Neural cell (in vitro differentiated cells): ENCODE measurements at regions not wholly inside any gene's neighbourhood (a gene's known extent, or its start where the extent isn't known, plus 50 kb on each side); places are given as distances from the start of the nearest gene placed in this dataset.

Source experiments
- H2AFZ ChIP-seq: fragments of 200-600, 300-800 bp; sonication (generic), shearing (Covaris generic); 2 replicates; pipeline ENCODE4 v1.6.0; 2014; ENCODE audit warnings: low read depth, mild to moderate bottlenecking, antibody characterized with exemption, low read length, moderate library complexity
- H3F3A ChIP-seq: fragments of 200-600 bp; shearing (Covaris generic); 2 replicates; pipeline ENCODE4 v1.6.1; 2016; ENCODE audit warnings: mild to moderate bottlenecking, moderate library complexity, mixed read lengths, antibody characterized with exemption, low read length; ENCODE audit not compliant: insufficient read depth, poor library complexity, severe bottlenecking
- H3K27ac ChIP-seq: fragments of 200-600, 300-800 bp; sonication (generic), shearing (Covaris generic); 2 replicates; pipeline ENCODE4 v1.5.1; 2014; ENCODE audit warnings: mild to moderate bottlenecking, low read length, moderate library complexity
- H3K27me3 ChIP-seq: fragments of 300-800, 200-600 bp; sonication (generic), shearing (Covaris generic); 2 replicates; pipeline ENCODE4 v1.6.0; 2014; ENCODE audit warnings: mild to moderate bottlenecking, low read depth, low read length, moderate library complexity; ENCODE audit not compliant: insufficient read depth
- H3K36me3 ChIP-seq: fragments of 300-800, 200-600 bp; sonication (generic), shearing (Covaris generic); 2 replicates; pipeline ENCODE4 v1.5.1; 2014; ENCODE audit warnings: mild to moderate bottlenecking, antibody characterized with exemption, low read length, moderate library complexity; ENCODE audit not compliant: insufficient read depth
- H3K4me2 ChIP-seq: fragments of 300-800, 200-600 bp; sonication (generic), shearing (Covaris generic); 2 replicates; pipeline ENCODE4 v1.6.0; 2014; ENCODE audit warnings: mild to moderate bottlenecking, low read length
- H3K4me3 ChIP-seq: fragments of 300-800, 200-600 bp; sonication (generic), shearing (Covaris generic); 2 replicates; pipeline ENCODE4 v1.5.1; 2014; ENCODE audit warnings: mild to moderate bottlenecking, low read length, moderate library complexity
- H3K79me2 ChIP-seq: fragments of 200-600 bp; shearing (Covaris generic); replicated peaks from 2 replicates; pipeline ENCODE4 v1.6.0; 2014; ENCODE audit warnings: mild to moderate bottlenecking, low read length, moderate library complexity; ENCODE audit not compliant: insufficient read depth
- H3K9ac ChIP-seq: fragments of 300-800, 200-600 bp; sonication (generic), shearing (Covaris generic); 2 replicates; pipeline ENCODE4 v1.6.1; 2016; ENCODE audit warnings: mild to moderate bottlenecking, low read length, mixed read lengths
- H3K9me2 ChIP-seq: fragments of 200-600 bp; shearing (Covaris generic); 2 replicates; pipeline ENCODE4 v1.6.1; 2016; ENCODE audit warnings: mild to moderate bottlenecking, low read length, mixed read lengths; ENCODE audit not compliant: insufficient read depth
- H3K9me3 ChIP-seq: fragments of 200-600, 300-800 bp; sonication (generic), shearing (Covaris generic); 2 replicates; pipeline ENCODE4 v1.6.1; 2016; ENCODE audit warnings: mild to moderate bottlenecking, mixed run types, low read length, moderate library complexity, mixed read lengths
- H4K20me1 ChIP-seq: fragments of 200-600 bp; shearing (Covaris generic); 2 replicates; pipeline ENCODE4 v1.6.1; 2016; ENCODE audit warnings: mild to moderate bottlenecking, mixed run types; ENCODE audit not compliant: insufficient read depth
- CTCF ChIP-seq: fragments of 450-650 bp; IDR thresholded peaks from 2 replicates; pipeline ENCODE4 v1.5.1; 2014; ENCODE audit warnings: antibody characterized with exemption, mild to moderate bottlenecking, moderate library complexity; ENCODE audit not compliant: poor library complexity, severe bottlenecking
- EP300 ChIP-seq: fragments of 450-650 bp; conservative IDR thresholded peaks from 2 replicates; pipeline ENCODE4 v1.6.1; 2014; ENCODE audit warnings: antibody characterized with exemption, mild to moderate bottlenecking, moderate library complexity; ENCODE audit not compliant: poor library complexity, severe bottlenecking
- EZH2 ChIP-seq: fragments of 200-600, 300-800 bp; shearing (Covaris generic), sonication (generic); IDR thresholded peaks from 2 replicates; pipeline ENCODE4 v1.6.1; 2014; ENCODE audit warnings: antibody characterized with exemption, low read length, borderline replicate concordance, mild to moderate bottlenecking; ENCODE audit not compliant: insufficient read depth, poor library complexity, severe bottlenecking
- MXI1 ChIP-seq: fragments of 450-650 bp; conservative IDR thresholded peaks from 2 replicates; pipeline ENCODE4 v1.6.1; 2014; ENCODE audit warnings: antibody characterized with exemption, mild to moderate bottlenecking; ENCODE audit not compliant: poor library complexity, severe bottlenecking
- POLR2AphosphoS5 ChIP-seq: IDR thresholded peaks from 2 replicates; pipeline ENCODE4 v1.6.1; 2012
- RAD21 ChIP-seq: fragments of 450-650 bp; conservative IDR thresholded peaks from 2 replicates; pipeline ENCODE4 v1.6.1; 2014; ENCODE audit warnings: antibody characterized with exemption, mild to moderate bottlenecking, moderate library complexity
- SMC3 ChIP-seq: fragments of 450-650 bp; conservative IDR thresholded peaks from 2 replicates; pipeline ENCODE4 v1.6.1; 2014; ENCODE audit warnings: antibody characterized with exemption, mild to moderate bottlenecking, moderate library complexity; ENCODE audit not compliant: poor library complexity
- TAF1 ChIP-seq: IDR thresholded peaks from 2 replicates; pipeline ENCODE4 v1.6.1; 2012; ENCODE audit warnings: low read depth
- TF ChIP-seq, protein P1 (sequence below): IDR thresholded peaks from 2 replicates; pipeline ENCODE4 v1.6.1; 2012; ENCODE audit warnings: borderline replicate concordance

DNA sequence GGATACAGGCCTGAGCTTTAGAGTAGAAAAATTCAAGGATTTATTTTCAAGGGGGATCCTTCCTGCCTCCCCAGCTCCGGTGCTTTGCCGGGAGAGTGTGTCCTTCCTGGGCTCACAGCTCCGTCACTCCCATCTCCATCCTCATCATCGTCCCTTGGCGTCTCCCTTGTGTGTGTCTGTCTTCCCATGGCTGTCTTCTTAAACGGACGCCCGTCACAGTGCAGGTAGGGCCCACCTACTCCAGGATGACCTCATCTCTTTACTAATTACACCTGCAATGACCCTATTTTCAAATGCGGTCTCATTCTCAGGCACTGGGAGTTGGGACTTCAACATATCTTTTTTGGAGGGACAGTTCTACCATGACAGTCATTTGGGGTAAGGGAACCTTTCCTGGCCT, 320.3 kb upstream of the C1orf174 start:
- Histone ChIP-seq H3K79me2 (no peaks in the 10 kb centered on the region), H3K27ac (no peak overlapping the region), H3K27me3 (no peaks in the 10 kb centered on the region), H3K9ac (no peak overlapping the region), H2AFZ (no peak overlapping the region), H3F3A (no peaks in the 10 kb centered on the region), H3K36me3 (no peaks in the 10 kb centered on the region), H3K4me2 (no peak overlapping the region), H4K20me1 (no peaks in the 10 kb centered on the region), H3K9me2 (no peaks in the 10 kb centered on the region), H3K4me3 (no peak overlapping the region), H3K9me3 (no peaks in the 10 kb centered on the region)
- TF ChIP-seq POLR2AphosphoS5, result no peak
- TF ChIP-seq, protein P1, sequence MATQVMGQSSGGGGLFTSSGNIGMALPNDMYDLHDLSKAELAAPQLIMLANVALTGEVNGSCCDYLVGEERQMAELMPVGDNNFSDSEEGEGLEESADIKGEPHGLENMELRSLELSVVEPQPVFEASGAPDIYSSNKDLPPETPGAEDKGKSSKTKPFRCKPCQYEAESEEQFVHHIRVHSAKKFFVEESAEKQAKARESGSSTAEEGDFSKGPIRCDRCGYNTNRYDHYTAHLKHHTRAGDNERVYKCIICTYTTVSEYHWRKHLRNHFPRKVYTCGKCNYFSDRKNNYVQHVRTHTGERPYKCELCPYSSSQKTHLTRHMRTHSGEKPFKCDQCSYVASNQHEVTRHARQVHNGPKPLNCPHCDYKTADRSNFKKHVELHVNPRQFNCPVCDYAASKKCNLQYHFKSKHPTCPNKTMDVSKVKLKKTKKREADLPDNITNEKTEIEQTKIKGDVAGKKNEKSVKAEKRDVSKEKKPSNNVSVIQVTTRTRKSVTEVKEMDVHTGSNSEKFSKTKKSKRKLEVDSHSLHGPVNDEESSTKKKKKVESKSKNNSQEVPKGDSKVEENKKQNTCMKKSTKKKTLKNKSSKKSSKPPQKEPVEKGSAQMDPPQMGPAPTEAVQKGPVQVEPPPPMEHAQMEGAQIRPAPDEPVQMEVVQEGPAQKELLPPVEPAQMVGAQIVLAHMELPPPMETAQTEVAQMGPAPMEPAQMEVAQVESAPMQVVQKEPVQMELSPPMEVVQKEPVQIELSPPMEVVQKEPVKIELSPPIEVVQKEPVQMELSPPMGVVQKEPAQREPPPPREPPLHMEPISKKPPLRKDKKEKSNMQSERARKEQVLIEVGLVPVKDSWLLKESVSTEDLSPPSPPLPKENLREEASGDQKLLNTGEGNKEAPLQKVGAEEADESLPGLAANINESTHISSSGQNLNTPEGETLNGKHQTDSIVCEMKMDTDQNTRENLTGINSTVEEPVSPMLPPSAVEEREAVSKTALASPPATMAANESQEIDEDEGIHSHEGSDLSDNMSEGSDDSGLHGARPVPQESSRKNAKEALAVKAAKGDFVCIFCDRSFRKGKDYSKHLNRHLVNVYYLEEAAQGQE, result no peak
- no peak for TF ChIP-seq TAF1
- no peak for TF ChIP-seq SMC3
- TF ChIP-seq RAD21, result no peak
- TF ChIP-seq CTCF, result no peak
- TF ChIP-seq MXI1, result no peak
- no peak for TF ChIP-seq EZH2
- TF ChIP-seq EP300, result no peak

DNA sequence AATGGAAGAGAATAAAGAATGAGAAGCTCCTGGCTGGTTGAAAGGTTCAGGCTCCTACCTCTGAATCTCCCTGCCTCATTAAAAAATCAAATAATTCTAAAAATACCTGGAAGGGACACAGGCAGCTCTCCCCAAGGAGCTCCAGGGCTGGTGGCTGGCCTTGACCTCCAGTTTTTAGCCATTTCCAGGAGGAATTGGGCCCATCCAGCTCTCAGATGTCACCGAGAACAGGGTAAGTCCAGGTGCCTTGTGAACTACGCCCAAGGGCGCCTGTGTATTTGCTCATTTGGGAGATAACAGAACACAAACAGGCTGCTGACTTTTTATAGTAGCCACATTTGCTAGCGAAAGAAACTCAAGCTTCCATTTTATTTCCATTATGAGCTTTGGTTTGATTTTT, 321.0 kb upstream of the C1orf174 start:
- Histone ChIP-seq H3K36me3 (no peaks in the 10 kb centered on the region), H3K79me2 (no peaks in the 10 kb centered on the region), H3K9me2 (no peaks in the 10 kb centered on the region), H3K27me3 (no peaks in the 10 kb centered on the region), H3F3A (no peaks in the 10 kb centered on the region), H3K9me3 (no peaks in the 10 kb centered on the region), H3K4me3 (no peak overlapping the region), H3K27ac (no peak overlapping the region), H2AFZ (no peak overlapping the region), H3K9ac (no peak overlapping the region), H3K4me2 (no peak overlapping the region), H4K20me1 (no peaks in the 10 kb centered on the region)
- TF ChIP-seq MXI1, result no peak
- no peak for TF ChIP-seq TAF1
- TF ChIP-seq CTCF, result no peak
- TF ChIP-seq EP300, result no peak
- no peak for TF ChIP-seq RAD21
- TF ChIP-seq POLR2AphosphoS5, result no peak
- TF ChIP-seq SMC3, result no peak
- no peak for TF ChIP-seq EZH2
- TF ChIP-seq, protein P1, result no peak
